HL-60/S4 treated with retinoic acid at 250 ng/mL for 4 days and 3 days (cell line): ENCODE measurements at regions not wholly inside any gene's neighbourhood (a gene's known extent, or its start where the extent isn't known, plus 50 kb on each side); places are given as distances from the start of the nearest gene placed in this dataset.
"Not testable (repeated sequence)": the region's sequence is repeated elsewhere in the genome, so short reads cannot be mapped to it uniquely, and the experiment has no call there.

Source experiments
- in situ Hi-C: fragments of 300-500 bp; cut with MboI; formaldehyde crosslinking; loops from 2 replicates; pipeline ENCODE4 v1.7.0; 2022; ENCODE audit warnings: low sequenced_read_pairs

GRCh38 chr9:115300116-115300515 is 182.2 kb upstream of the TNC start:
- in situ Hi-C loops = no loop called here

GRCh38 chr9:115300874-115301273 is 182.9 kb upstream of the TNC start:
- in situ Hi-C loops = no loop called here

GRCh38 chr9:115301581-115301980 is 183.6 kb upstream of the TNC start:
- in situ Hi-C loops = no loop called here

GRCh38 chr9:115305543-115305942 is 187.6 kb upstream of the TNC start:
- in situ Hi-C loops = no loop called here

GRCh38 chr9:115306865-115307264 is 188.9 kb upstream of the TNC start:
- in situ Hi-C loops = no loop called here

- in situ Hi-C loops = no loop called here
These were observed 195.6 kb upstream of the TNC start for GRCh38 chr9:115313545-115313944.

GRCh38 chr9:115326461-115326860 is 208.5 kb upstream of the TNC start:
- in situ Hi-C loops = no loop called here

GRCh38 chr9:115327436-115328122 is 209.6 kb upstream of the TNC start:
- in situ Hi-C loops = no loop called here

GRCh38 chr9:115328228-115328627 is 210.3 kb upstream of the TNC start:
- in situ Hi-C loops = no loop called here

GRCh38 chr9:115328677-115329076 is 210.7 kb upstream of the TNC start:
- in situ Hi-C loops = no loop called here

GRCh38 chr9:115333277-115334070 is 215.5 kb upstream of the TNC start:
- in situ Hi-C loops = no loop called here

- in situ Hi-C loops = no loop called here
These were observed 217.5 kb upstream of the TNC start for GRCh38 chr9:115335439-115335838.

- in situ Hi-C loops = no loop called here
These were observed 222.4 kb upstream of the TNC start for GRCh38 chr9:115340314-115340713.

GRCh38 chr9:115341426-115341825 is 223.5 kb upstream of the TNC start:
- in situ Hi-C loops = no loop called here

GRCh38 chr9:115347776-115348175 is 229.8 kb upstream of the TNC start:
- in situ Hi-C loops = not testable (repeated sequence)

- in situ Hi-C loops = not testable (repeated sequence)
These were observed 231.0 kb upstream of the TNC start for GRCh38 chr9:115348936-115349335.

GRCh38 chr9:115349542-115349941 is 231.6 kb upstream of the TNC start:
- in situ Hi-C loops = no loop called here

GRCh38 chr9:115350548-115350947 is 232.6 kb upstream of the TNC start:
- in situ Hi-C loops = no loop called here

GRCh38 chr9:115353681-115354080 is 235.7 kb upstream of the TNC start:
- in situ Hi-C loops = no loop called here

- in situ Hi-C loops = no loop called here
These were observed 239.9 kb upstream of the TNC start for GRCh38 chr9:115357821-115358220.

- in situ Hi-C loops = no loop called here
These were observed 241.2 kb upstream of the TNC start for GRCh38 chr9:115359017-115359780.

- in situ Hi-C loops = no loop called here
These were observed 242.2 kb upstream of the TNC start for GRCh38 chr9:115360122-115360521.
